Ascending aorta (tissue), 2 donors: ENCODE measurements at regions not wholly inside any gene's neighbourhood (a gene's known extent, or its start where the extent isn't known, plus 50 kb on each side); places are given as distances from the start of the nearest gene placed in this dataset.

Experiments
- DNase-seq, 2 donors: peaks; one replicate each; pipeline ENCODE4 v3.0.0-alpha.2; 2019; ENCODE audit warnings: low spot score in 2 of 2
- H3K27ac ChIP-seq, 2 donors: fragments of 200-600 bp; sonication (generic); one replicate each; pipeline ENCODE4 v1.5.1; 2016 to 2017; ENCODE audit warnings: mild to moderate bottlenecking in 1 of 2
- H3K27me3 ChIP-seq: fragments of 200-600 bp; sonication (generic); one replicate; pipeline ENCODE4 v1.5.1; 2017
- H3K36me3 ChIP-seq, 2 donors: fragments of 200-600 bp; sonication (generic); one replicate each; pipeline ENCODE4 v1.5.1; 2016
- H3K4me1 ChIP-seq, 2 donors: fragments of 200-600 bp; sonication (generic); one replicate each; pipeline ENCODE4 v1.5.1; 2016 to 2017; ENCODE audit warnings: mild to moderate bottlenecking in 1 of 2
- H3K4me3 ChIP-seq, 2 donors: fragments of 200-600 bp; sonication (generic); one replicate each; pipeline ENCODE4 v1.5.1; 2016 to 2017; ENCODE audit warnings: mild to moderate bottlenecking in 1 of 2
- H3K9me3 ChIP-seq, 2 donors: fragments of 200-600 bp; sonication (generic); one replicate each; pipeline ENCODE4 v1.5.1; 2016
- CTCF ChIP-seq, 3 experiments: fragments of 200-600 bp in 2 of 3; fragments of 450-650 bp in 1 of 3; sonication (generic) in 2 of 3; IDR thresholded peaks; one replicate each; pipeline ENCODE4 v1.5.1; 2016 to 2019; ENCODE audit warnings: antibody characterized with exemption in 3 of 3, mild to moderate bottlenecking in 1 of 3, moderate library complexity in 1 of 3
- intact Hi-C: fragments of 100-400 bp; cut with DNase I; formaldehyde crosslinking; loops from one replicate; pipeline ENCODE4 v1.15.1; 2023

- Histone ChIP-seq H3K4me1 (no peaks in the 10 kb centered on the region), H3K27ac (no peak overlapping the region), H3K9me3 (no peaks in the 10 kb centered on the region), H3K36me3 (no peaks in the 10 kb centered on the region), H3K27me3 (no peaks in the 10 kb centered on the region), H3K4me3 (no peak overlapping the region)
- no peak for DNase-seq
- no peak for TF ChIP-seq CTCF (IDR thresholded peaks at IDR 0.05)
- intact Hi-C loops, result no loop called here
Observed at GRCh38 chr17:13428611-13429042, 173.1 kb downstream of the HS3ST3A1 start.

DNA sequence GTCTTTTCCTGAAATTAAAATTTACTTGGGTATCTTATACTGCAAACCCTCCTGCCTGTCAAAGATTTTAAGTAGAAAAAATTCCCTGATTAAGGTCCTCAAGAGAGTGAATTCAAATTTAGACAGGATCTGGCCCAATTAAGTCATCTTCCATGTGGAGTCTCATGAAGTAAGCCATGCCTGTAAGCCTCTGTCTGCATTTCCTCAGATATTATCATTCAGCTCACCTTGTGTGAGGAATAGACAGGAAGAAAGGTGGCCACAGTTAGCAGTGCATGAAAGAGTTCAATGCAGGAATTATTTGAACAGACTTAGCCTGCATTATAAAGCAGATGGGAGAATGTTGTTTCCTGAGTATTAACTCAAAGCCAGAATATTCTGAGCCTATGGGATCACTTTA lies 174.7 kb downstream of the HS3ST3A1 start:
- Histone ChIP-seq H3K27me3 (no peaks in the 10 kb centered on the region), H3K36me3 (no peaks in the 10 kb centered on the region), H3K4me1 (no peaks in the 10 kb centered on the region), H3K9me3 (no peaks in the 10 kb centered on the region), H3K27ac (no peak overlapping the region), H3K4me3 (no peak overlapping the region)
- DNase-seq, result no peak
- intact Hi-C loops, result no loop called here
- TF ChIP-seq CTCF (IDR thresholded peaks at IDR 0.05), result no peak

- no peak for DNase-seq
- no peaks in the 10 kb centered on the region for H3K4me1 ChIP-seq
- intact Hi-C loops, result no loop called here
- H3K27ac ChIP-seq, result no peak overlapping the region
- no peak for TF ChIP-seq CTCF (IDR thresholded peaks at IDR 0.05)
- H3K27me3 ChIP-seq, result no peaks in the 10 kb centered on the region
- no peak overlapping the region for H3K4me3 ChIP-seq
- H3K9me3 ChIP-seq, result no peaks in the 10 kb centered on the region
- H3K36me3 ChIP-seq, result no peaks in the 10 kb centered on the region
Observed at GRCh38 chr17:13425390-13425789, 176.3 kb downstream of the HS3ST3A1 start.

- intact Hi-C loops, result no loop called here
- no peak for DNase-seq
- no peaks in the 10 kb centered on the region for H3K27me3 ChIP-seq
- H3K4me3 ChIP-seq, result no peak overlapping the region
- H3K4me1 ChIP-seq, result no peaks in the 10 kb centered on the region
- TF ChIP-seq CTCF (IDR thresholded peaks at IDR 0.05), result no peak
- H3K36me3 ChIP-seq, result no peaks in the 10 kb centered on the region
- no peaks in the 10 kb centered on the region for H3K9me3 ChIP-seq
- H3K27ac ChIP-seq, result no peak overlapping the region
Observed at GRCh38 chr17:13421581-13422130, 180.1 kb downstream of the HS3ST3A1 start.

DNA sequence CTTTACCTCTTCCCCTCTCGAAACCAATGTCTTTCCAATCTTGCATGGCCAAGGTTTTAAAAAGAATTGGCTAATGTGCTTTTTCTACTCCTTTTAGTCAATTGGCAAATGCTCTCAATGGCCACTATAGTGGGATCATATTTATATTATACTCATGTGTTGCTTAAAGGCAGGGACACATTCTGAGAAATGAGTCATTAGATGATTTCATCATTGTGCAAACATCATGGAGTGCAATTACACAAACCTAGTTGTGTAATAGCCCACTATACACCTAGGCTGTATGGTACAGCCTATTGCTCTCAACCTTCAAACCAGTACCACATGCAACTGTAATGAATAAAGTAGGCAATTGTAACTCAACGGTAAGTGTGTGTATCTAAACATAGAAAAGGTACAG lies 180.9 kb downstream of the HS3ST3A1 start:
- Histone ChIP-seq H3K4me3 (no peak overlapping the region), H3K27ac (no peak overlapping the region), H3K27me3 (no peaks in the 10 kb centered on the region), H3K9me3 (no peaks in the 10 kb centered on the region), H3K36me3 (no peaks in the 10 kb centered on the region), H3K4me1 (no peaks in the 10 kb centered on the region)
- no peak for DNase-seq
- TF ChIP-seq CTCF (IDR thresholded peaks at IDR 0.05), result no peak
- intact Hi-C loops, result no loop called here

- H3K9me3 ChIP-seq, result no peaks in the 10 kb centered on the region
- no peaks in the 10 kb centered on the region for H3K27me3 ChIP-seq
- no peak for DNase-seq
- H3K36me3 ChIP-seq, result no peaks in the 10 kb centered on the region
- TF ChIP-seq CTCF (IDR thresholded peaks at IDR 0.05), result no peak
- no peaks in the 10 kb centered on the region for H3K4me1 ChIP-seq
- no peak overlapping the region for H3K4me3 ChIP-seq
- intact Hi-C loops, result no loop called here
- no peak overlapping the region for H3K27ac ChIP-seq
Observed at GRCh38 chr17:13420418-13420826, 181.3 kb downstream of the HS3ST3A1 start.
